Neural progenitor cell (in vitro differentiated cells): ENCODE measurements at regions not wholly inside any gene's neighbourhood (a gene's known extent, or its start where the extent isn't known, plus 50 kb on each side); places are given as distances from the start of the nearest gene placed in this dataset.

Source experiments
- DNase-seq: peaks from one replicate; pipeline ENCODE4 v3.0.0-alpha.2; 2016; ENCODE audit warnings: low spot score
- H2AFZ ChIP-seq: fragments of 200-600 bp; sonication (generic); replicated peaks from 2 replicates; pipeline ENCODE4 v1.6.1; 2016; ENCODE audit warnings: antibody characterized with exemption
- H3F3A ChIP-seq: fragments of 200-600 bp; sonication (generic); 2 replicates; pipeline ENCODE4 v1.6.1; 2016; ENCODE audit warnings: antibody characterized with exemption, low read depth
- H3K27ac ChIP-seq: fragments of 200-600 bp; sonication (generic); 2 replicates; pipeline ENCODE4 v1.5.1; 2016; ENCODE audit warnings: mild to moderate bottlenecking
- H3K27me3 ChIP-seq: fragments of 200-600 bp; sonication (generic); 2 replicates; pipeline ENCODE4 v1.6.1; 2016; ENCODE audit warnings: mild to moderate bottlenecking, moderate library complexity
- H3K36me3 ChIP-seq: fragments of 200-600 bp; sonication (generic); 2 replicates; pipeline ENCODE4 v1.5.1; 2016
- H3K4me1 ChIP-seq: fragments of 200-600 bp; sonication (generic); 2 replicates; pipeline ENCODE4 v1.6.1; 2016; ENCODE audit warnings: mixed run types
- H3K4me2 ChIP-seq: fragments of 200-600 bp; sonication (generic); 2 replicates; pipeline ENCODE4 v1.6.1; 2016
- H3K4me3 ChIP-seq: fragments of 200-600 bp; sonication (generic); 2 replicates; pipeline ENCODE4 v1.5.1; 2016
- H3K79me2 ChIP-seq: fragments of 200-600 bp; sonication (generic); 2 replicates; pipeline ENCODE4 v1.6.1; 2016; ENCODE audit warnings: low read depth
- H3K9ac ChIP-seq: fragments of 200-600 bp; sonication (generic); 2 replicates; pipeline ENCODE4 v1.6.1; 2016
- H3K9me3 ChIP-seq: fragments of 200-600 bp; sonication (generic); 2 replicates; pipeline ENCODE4 v1.5.1; 2016; ENCODE audit warnings: low read depth
- H4K20me1 ChIP-seq: fragments of 200-600 bp; sonication (generic); 2 replicates; pipeline ENCODE4 v1.6.1; 2016; ENCODE audit warnings: low read depth
- H3K27ac Mint-ChIP-seq: 3 replicates; pipeline ENCODE4 v1.8.0; 2021; ENCODE audit warnings: mixed read lengths
- H3K27me3 Mint-ChIP-seq: 2 replicates; pipeline ENCODE4 v1.8.0; 2022; ENCODE audit warnings: low read depth, mild to moderate bottlenecking, inconsistent platforms, moderate library complexity, mixed read lengths; ENCODE audit not compliant: insufficient read depth
- H3K36me3 Mint-ChIP-seq: 3 replicates; pipeline ENCODE4 v1.8.0; 2021; ENCODE audit warnings: mixed read lengths
- H3K4me1 Mint-ChIP-seq: 3 replicates; pipeline ENCODE4 v1.8.0; 2021; ENCODE audit warnings: mixed read lengths
- H3K4me3 Mint-ChIP-seq: 3 replicates; pipeline ENCODE4 v1.8.0; 2021; ENCODE audit warnings: mild to moderate bottlenecking, moderate library complexity, mixed read lengths
- H3K9me3 Mint-ChIP-seq: 3 replicates; pipeline ENCODE4 v1.8.0; 2020; ENCODE audit warnings: mixed read lengths
- CTCF ChIP-seq: fragments of 200-600 bp; sonication (generic); IDR thresholded peaks from 2 replicates; pipeline ENCODE4 v1.5.1; 2017; ENCODE audit warnings: antibody characterized with exemption, mild to moderate bottlenecking
- EZH2 ChIP-seq: fragments of 200-600 bp; sonication (generic); IDR thresholded peaks from 2 replicates; pipeline ENCODE4 v1.6.1; 2017; ENCODE audit warnings: antibody characterized with exemption, mild to moderate bottlenecking, moderate library complexity
- EZH2phosphoT487 ChIP-seq: fragments of 200-600 bp; sonication (generic); IDR thresholded peaks from 2 replicates; pipeline ENCODE4 v1.6.1; 2017; ENCODE audit warnings: antibody characterized with exemption

- no peak overlapping the region for H3K27ac ChIP-seq
- Mint-ChIP-seq H3K4me3 (no peak overlapping the region), H3K4me1 (peaks cover 22% of the 10 kb centered on the region), H3K36me3 (no peaks in the 10 kb centered on the region), H3K27ac (no peak overlapping the region), H3K27me3 (no peaks in the 10 kb centered on the region), H3K9me3 (peaks cover 5% of the 10 kb centered on the region)
- no peak for TF ChIP-seq EZH2phosphoT487
- TF ChIP-seq CTCF = no peak
- TF ChIP-seq EZH2 = no peak
- H3K9me3 ChIP-seq = no peaks in the 10 kb centered on the region
- no peak overlapping the region for H2AFZ ChIP-seq
- no peaks in the 10 kb centered on the region for H3K4me1 ChIP-seq
- H3K27me3 ChIP-seq = no peaks in the 10 kb centered on the region
- H3K4me2 ChIP-seq = no peak overlapping the region
- no peak overlapping the region for H3K9ac ChIP-seq
- no peaks in the 10 kb centered on the region for H3K79me2 ChIP-seq
- no peaks in the 10 kb centered on the region for H3F3A ChIP-seq
- no peaks in the 10 kb centered on the region for H4K20me1 ChIP-seq
- H3K4me3 ChIP-seq = no peak overlapping the region
- peak; percentile 41 for DNase-seq
- H3K36me3 ChIP-seq = no peaks in the 10 kb centered on the region
These were observed 152.9 kb upstream of the ZNF32 start for GRCh38 chr10:43801626-43802025.

- Mint-ChIP-seq H3K4me1 (peaks cover 22% of the 10 kb centered on the region), H3K27ac (no peak overlapping the region), H3K4me3 (no peak overlapping the region), H3K36me3 (no peaks in the 10 kb centered on the region), H3K27me3 (no peaks in the 10 kb centered on the region), H3K9me3 (peaks cover 5% of the 10 kb centered on the region)
- no peaks in the 10 kb centered on the region for H3F3A ChIP-seq
- no peaks in the 10 kb centered on the region for H3K9me3 ChIP-seq
- no peaks in the 10 kb centered on the region for H3K79me2 ChIP-seq
- no peaks in the 10 kb centered on the region for H3K4me1 ChIP-seq
- no peak overlapping the region for H3K4me3 ChIP-seq
- no peaks in the 10 kb centered on the region for H4K20me1 ChIP-seq
- no peak overlapping the region for H3K27ac ChIP-seq
- H3K9ac ChIP-seq = no peak overlapping the region
- H3K36me3 ChIP-seq = no peaks in the 10 kb centered on the region
- no peak for TF ChIP-seq EZH2
- no peaks in the 10 kb centered on the region for H3K27me3 ChIP-seq
- H2AFZ ChIP-seq = no peak overlapping the region
- H3K4me2 ChIP-seq = no peak overlapping the region
- no peak for DNase-seq
These were observed 152.5 kb upstream of the ZNF32 start for GRCh38 chr10:43801140-43801539.

- Mint-ChIP-seq H3K4me1 (peaks cover 12% of the 10 kb centered on the region), H3K27me3 (no peaks in the 10 kb centered on the region), H3K4me3 (no peak overlapping the region), H3K9me3 (peaks cover 5% of the 10 kb centered on the region), H3K27ac (no peak overlapping the region), H3K36me3 (no peaks in the 10 kb centered on the region)
- H4K20me1 ChIP-seq = no peaks in the 10 kb centered on the region
- H3K27me3 ChIP-seq = no peaks in the 10 kb centered on the region
- no peak overlapping the region for H2AFZ ChIP-seq
- H3K27ac ChIP-seq = no peak overlapping the region
- no peak overlapping the region for H3K4me3 ChIP-seq
- TF ChIP-seq EZH2phosphoT487 (no peak), EZH2 (no peak), CTCF (no peak)
- no peak for DNase-seq
- no peaks in the 10 kb centered on the region for H3K79me2 ChIP-seq
- no peaks in the 10 kb centered on the region for H3K36me3 ChIP-seq
- H3K9me3 ChIP-seq = no peaks in the 10 kb centered on the region
- H3K4me1 ChIP-seq = no peaks in the 10 kb centered on the region
- no peak overlapping the region for H3K9ac ChIP-seq
- H3F3A ChIP-seq = no peaks in the 10 kb centered on the region
- H3K4me2 ChIP-seq = no peak overlapping the region
These were observed 148.1 kb upstream of the ZNF32 start for GRCh38 chr10:43796781-43797180.

GRCh38 chr10:43795639-43796038, 147.0 kb upstream of the ZNF32 start:
- TF ChIP-seq EZH2phosphoT487 (no peak), EZH2 (no peak), CTCF (no peak)

More at GRCh38 chr10:43795639-43796038, 147.0 kb upstream of the ZNF32 start:
- Histone ChIP-seq H3K36me3 (no peaks in the 10 kb centered on the region), H3F3A (no peaks in the 10 kb centered on the region), H3K9me3 (no peaks in the 10 kb centered on the region), H3K79me2 (no peaks in the 10 kb centered on the region), H4K20me1 (no peaks in the 10 kb centered on the region), H3K9ac (no peak overlapping the region), H3K27ac (no peak overlapping the region), H3K4me2 (no peak overlapping the region), H2AFZ (no peak overlapping the region), H3K4me3 (no peak overlapping the region), H3K4me1 (no peaks in the 10 kb centered on the region), H3K27me3 (no peaks in the 10 kb centered on the region)
- Mint-ChIP-seq H3K27ac (no peak overlapping the region), H3K4me3 (no peak overlapping the region), H3K36me3 (no peaks in the 10 kb centered on the region), H3K27me3 (no peaks in the 10 kb centered on the region), H3K4me1 (peaks cover 3% of the 10 kb centered on the region), H3K9me3 (peaks cover 5% of the 10 kb centered on the region)
- DNase-seq = no peak
